ENCODE measurements at regions not wholly inside any gene's neighbourhood (a gene's known extent, or its start where the extent isn't known, plus 50 kb on each side); places are given as distances from the start of the nearest gene placed in this dataset.
"Not testable (repeated sequence)": the region's sequence is repeated elsewhere in the genome, so short reads cannot be mapped to it uniquely, and the experiment has no call there.

DNA sequence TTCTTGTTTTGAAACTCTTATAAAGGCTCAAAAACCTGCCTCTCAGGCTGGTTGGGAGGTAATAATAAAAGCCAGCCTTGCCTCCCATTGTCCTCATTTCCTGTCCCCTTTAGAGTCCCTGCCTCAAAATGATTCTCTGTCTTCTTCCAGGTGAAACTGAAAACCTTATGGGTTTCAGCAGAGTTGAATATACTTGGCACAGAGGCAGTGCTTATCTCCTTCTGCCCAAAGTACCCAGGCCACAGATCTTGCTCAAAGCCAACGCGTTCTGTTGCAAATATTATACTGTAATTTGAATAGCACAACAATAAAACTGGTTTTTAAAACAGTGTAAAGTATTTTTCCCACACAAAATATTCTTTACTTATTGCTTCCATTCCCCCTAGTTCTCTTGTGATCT, 183.1 kb upstream of the GIMD1 start:
- H3K27me3 ChIP-seq, result no peaks in the 10 kb centered on the region
- no peaks in the 10 kb centered on the region for H3K9me3 ChIP-seq
- DNase-seq, result no peak
- H3K4me1 ChIP-seq, result no peaks in the 10 kb centered on the region
- H3K36me3 ChIP-seq, result no peaks in the 10 kb centered on the region
- TF ChIP-seq CTCF (IDR thresholded peaks at IDR 0.05; ENCODE audit: low read depth, low read length), result no peak
- H3K4me3 ChIP-seq (ENCODE audit: low read depth, low read length), result no peak overlapping the region

DNA sequence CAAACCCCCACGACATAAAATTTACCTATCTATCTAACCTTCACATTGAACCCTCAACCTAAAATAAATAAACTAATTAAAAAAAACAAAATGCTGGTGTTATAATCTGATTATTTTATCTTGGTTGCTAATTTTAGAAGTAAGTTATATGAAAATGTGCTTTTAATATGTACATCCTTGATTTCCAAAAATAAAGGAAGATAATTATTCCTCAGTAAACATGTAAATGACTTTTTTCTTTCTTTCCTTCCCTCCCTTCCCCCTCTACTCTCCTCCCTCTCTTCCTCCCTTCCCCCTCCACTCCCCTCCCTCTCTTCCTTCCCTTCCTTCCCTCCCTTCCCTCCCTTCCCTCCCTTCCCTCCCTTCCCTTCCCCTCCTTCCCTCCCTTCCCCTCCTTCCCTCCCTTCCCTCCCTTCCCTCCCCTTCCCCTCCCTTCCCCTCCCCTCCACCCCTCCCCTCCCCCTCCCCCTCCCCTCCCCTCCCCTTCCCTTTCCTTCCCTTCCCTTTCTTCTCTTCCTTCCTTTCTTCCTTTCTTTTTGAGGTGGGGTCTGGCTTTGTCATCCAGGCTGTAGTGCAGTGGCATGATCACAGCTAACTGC, 180.0 kb upstream of the GIMD1 start:
- DNase-seq, result no peak
- no peaks in the 10 kb centered on the region for H3K9me3 ChIP-seq
- H3K4me1 ChIP-seq, result no peaks in the 10 kb centered on the region
- no peak for TF ChIP-seq CTCF (IDR thresholded peaks at IDR 0.05; ENCODE audit: low read depth, low read length)
- H3K27me3 ChIP-seq, result no peaks in the 10 kb centered on the region
- H3K4me3 ChIP-seq (ENCODE audit: low read depth, low read length), result no peak overlapping the region
- H3K36me3 ChIP-seq, result no peaks in the 10 kb centered on the region

GRCh38 chr4:106546370-106546769, 177.8 kb upstream of the GIMD1 start:
- no peaks in the 10 kb centered on the region for H3K36me3 ChIP-seq
- no peak for DNase-seq
- H3K9me3 ChIP-seq, result no peaks in the 10 kb centered on the region
- H3K4me3 ChIP-seq (ENCODE audit: low read depth, low read length), result no peak overlapping the region
- no peak for TF ChIP-seq CTCF (IDR thresholded peaks at IDR 0.05; ENCODE audit: low read depth, low read length)
- H3K4me1 ChIP-seq, result no peaks in the 10 kb centered on the region
- H3K27me3 ChIP-seq, result no peaks in the 10 kb centered on the region

GRCh38 chr4:106542609-106543008, 174.0 kb upstream of the GIMD1 start:
- not testable (repeated sequence) for H3K9me3 ChIP-seq; DNase-seq; H3K4me1 ChIP-seq; H3K36me3 ChIP-seq; H3K27me3 ChIP-seq; H3K4me3 ChIP-seq (ENCODE audit: low read depth, low read length)

DNA sequence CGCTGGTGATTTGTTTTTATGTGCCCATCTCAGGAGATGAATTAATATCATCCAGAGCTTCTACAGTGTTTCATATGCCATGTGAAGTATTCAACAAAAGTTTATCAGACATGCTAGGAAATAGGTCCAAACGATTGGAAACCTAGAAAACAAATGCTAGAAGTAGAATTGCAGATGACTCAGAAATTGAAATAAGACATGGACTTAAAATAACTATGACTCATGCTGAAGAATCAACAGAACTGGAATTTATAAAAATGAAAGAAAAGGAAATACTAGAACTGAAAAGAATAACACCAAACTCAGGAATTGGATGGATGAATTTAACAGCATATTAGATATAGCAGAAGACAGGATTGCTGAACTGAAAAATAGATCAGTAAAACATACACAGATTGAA, 172.7 kb upstream of the GIMD1 start:
- DNase-seq, result no peak
- TF ChIP-seq CTCF (IDR thresholded peaks at IDR 0.05; ENCODE audit: low read depth, low read length), result no peak
- Histone ChIP-seq H3K27me3 (no peaks in the 10 kb centered on the region), H3K36me3 (no peaks in the 10 kb centered on the region), H3K4me1 (no peaks in the 10 kb centered on the region), H3K9me3 (no peaks in the 10 kb centered on the region), H3K4me3 (ENCODE audit: low read depth, low read length) (no peak overlapping the region)

DNA sequence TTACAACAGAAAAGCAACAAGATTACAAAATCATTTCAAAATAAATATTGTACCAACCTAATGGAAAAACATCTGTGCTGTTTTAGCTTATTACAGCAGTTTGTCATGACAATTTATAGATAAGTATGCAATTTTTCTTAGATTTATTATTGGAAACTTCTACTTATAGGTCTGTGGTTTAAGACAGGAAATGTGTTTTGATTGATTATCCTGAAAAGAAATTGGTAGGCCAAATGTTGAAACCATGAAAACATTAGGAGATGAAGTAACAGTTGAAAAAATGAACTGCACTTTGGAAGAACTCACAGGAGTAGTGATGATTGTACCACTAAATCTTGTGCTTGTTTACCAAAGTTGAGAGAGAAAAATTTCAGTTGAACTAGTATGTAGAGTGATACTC, 162.2 kb upstream of the GIMD1 start:
- H3K9me3 ChIP-seq, result no peaks in the 10 kb centered on the region
- no peaks in the 10 kb centered on the region for H3K4me1 ChIP-seq
- DNase-seq, result no peak
- H3K36me3 ChIP-seq, result no peaks in the 10 kb centered on the region
- TF ChIP-seq CTCF (IDR thresholded peaks at IDR 0.05; ENCODE audit: low read depth, low read length), result no peak
- no peak overlapping the region for H3K4me3 ChIP-seq (ENCODE audit: low read depth, low read length)
- H3K27me3 ChIP-seq, result no peaks in the 10 kb centered on the region

DNA sequence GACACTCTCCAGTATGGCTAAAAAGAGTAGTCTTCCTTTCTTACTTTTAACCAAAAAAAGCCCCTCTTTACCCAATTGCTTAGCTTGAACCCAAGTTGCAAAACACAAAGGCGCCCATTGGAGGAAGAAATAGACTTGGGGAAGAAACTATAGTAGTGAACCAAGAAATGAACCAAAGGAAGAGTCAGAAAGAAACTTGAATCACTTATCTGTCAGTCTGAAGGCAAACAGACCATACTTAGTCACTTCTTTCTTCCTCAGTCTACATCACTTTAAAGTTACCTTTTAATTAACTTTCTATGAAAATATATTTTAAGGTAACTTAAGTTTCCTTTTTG, 161.4 kb upstream of the GIMD1 start:
- H3K36me3 ChIP-seq, result no peaks in the 10 kb centered on the region
- no peaks in the 10 kb centered on the region for H3K9me3 ChIP-seq
- no peak for TF ChIP-seq CTCF (IDR thresholded peaks at IDR 0.05; ENCODE audit: low read depth, low read length)
- no peak for DNase-seq
- no peaks in the 10 kb centered on the region for H3K4me1 ChIP-seq
- H3K4me3 ChIP-seq (ENCODE audit: low read depth, low read length), result no peak overlapping the region
- H3K27me3 ChIP-seq, result no peaks in the 10 kb centered on the region
